ENCODE measurements at regions not wholly inside any gene's neighbourhood (a gene's known extent, or its start where the extent isn't known, plus 50 kb on each side); places are given as distances from the start of the nearest gene placed in this dataset.
A peak's percentile ranks its signal among the peaks of the same experiment; 100 is the strongest.
"Not testable (repeated sequence)": the region's sequence is repeated elsewhere in the genome, so short reads cannot be mapped to it uniquely, and the experiment has no call there.

GRCh38 chr2:31735716-31736115 is 155.0 kb upstream of the SRD5A2 start:
- no peak for DNase-seq

GRCh38 chr2:31729442-31730092 is 148.8 kb upstream of the SRD5A2 start:
- DNase-seq, result peak; percentile 27

GRCh38 chr2:31729065-31729439 is 148.3 kb upstream of the SRD5A2 start:
- no peak for DNase-seq

GRCh38 chr2:31728406-31729064 is 147.8 kb upstream of the SRD5A2 start:
- no peak for DNase-seq

- DNase-seq, result no peak
Observed at GRCh38 chr2:31726457-31726856, 145.7 kb upstream of the SRD5A2 start.

GRCh38 chr2:31725444-31725843 is 144.7 kb upstream of the SRD5A2 start:
- DNase-seq, result no peak

- DNase-seq, result no peak
Observed at GRCh38 chr2:31711737-31712136, 131.0 kb upstream of the SRD5A2 start.

- DNase-seq, result no peak
Observed at GRCh38 chr2:31710121-31710520, 129.4 kb upstream of the SRD5A2 start.

- DNase-seq, result no peak
Observed at GRCh38 chr2:31707992-31708391, 127.3 kb upstream of the SRD5A2 start.

- DNase-seq, result no peak
Observed at GRCh38 chr2:31704561-31705212, 123.9 kb upstream of the SRD5A2 start.

- DNase-seq, result no peak
Observed at GRCh38 chr2:31703253-31703652, 122.5 kb upstream of the SRD5A2 start.

- DNase-seq, result no peak
Observed at GRCh38 chr2:31698722-31699121, 118.0 kb upstream of the SRD5A2 start.

GRCh38 chr2:31696068-31696467 is 115.3 kb upstream of the SRD5A2 start:
- no peak for DNase-seq

- DNase-seq, result peak; percentile 39
Observed at GRCh38 chr2:31694444-31694843, 113.7 kb upstream of the SRD5A2 start.

- DNase-seq, result peak; percentile 3
Observed at GRCh38 chr2:31693882-31694281, 113.1 kb upstream of the SRD5A2 start.

GRCh38 chr2:31688282-31688681 is 107.5 kb upstream of the SRD5A2 start:
- DNase-seq, result peak; percentile 36

- DNase-seq, result not testable (repeated sequence)
Observed at GRCh38 chr2:31683506-31683905, 102.8 kb upstream of the SRD5A2 start.

- DNase-seq, result peak; percentile 19
Observed at GRCh38 chr2:31675485-31675901, 94.8 kb upstream of the SRD5A2 start.

- DNase-seq, result no peak
Observed at GRCh38 chr2:31674446-31674845, 93.7 kb upstream of the SRD5A2 start.

- no peak for DNase-seq
Observed at GRCh38 chr2:31666878-31667277, 86.1 kb upstream of the SRD5A2 start.

- DNase-seq, result no peak
Observed at GRCh38 chr2:31664949-31665724, 84.4 kb upstream of the SRD5A2 start.

GRCh38 chr2:31660812-31661335 is 80.1 kb upstream of the SRD5A2 start:
- DNase-seq, result no peak

- DNase-seq, result no peak
Observed at GRCh38 chr2:31660165-31660564, 79.4 kb upstream of the SRD5A2 start.
